ENCODE measurements at regions not wholly inside any gene's neighbourhood (a gene's known extent, or its start where the extent isn't known, plus 50 kb on each side); places are given as distances from the start of the nearest gene placed in this dataset.

- TF ChIP-seq RXRA (IDR thresholded peaks at IDR 0.05; ENCODE audit: borderline replicate concordance, low read depth) (no peak), FOXM1 (IDR thresholded peaks at IDR 0.05; ENCODE audit: low read depth) (no peak), USF2 (IDR thresholded peaks at IDR 0.05; ENCODE audit: borderline replicate concordance, low read depth, low read length) (no peak), REST (IDR thresholded peaks at IDR 0.05; ENCODE audit: low read depth, low read length) (no peak), EP300 (IDR thresholded peaks at IDR 0.05; ENCODE audit: borderline replicate concordance in 1 of 2, low read depth in 1 of 2, low read length in 1 of 2) (no peak), FOXJ3 (CRISPR knock-in tag; IDR thresholded peaks at IDR 0.05) (no peak), GABPA (IDR thresholded peaks at IDR 0.05; ENCODE audit: low read depth) (no peak), NRF1 (IDR thresholded peaks at IDR 0.05; ENCODE audit: low read depth, low read length) (no peak), CTCF (IDR thresholded peaks at IDR 0.05) (no peak), RAD21 (IDR thresholded peaks at IDR 0.05; ENCODE audit: low read length) (no peak), JUND (IDR thresholded peaks at IDR 0.05) (peak; percentile 63), IRF3 (IDR thresholded peaks at IDR 0.05; ENCODE audit: low read depth, low read length) (no peak), EZH2phosphoT487 (IDR thresholded peaks at IDR 0.05; ENCODE audit: borderline replicate concordance, low read depth) (no peak), TCF12 (IDR thresholded peaks at IDR 0.05) (0 out of 2 replicates have a peak, but pooled peaks have one; percentile 33), FOSL2 (IDR thresholded peaks at IDR 0.05; ENCODE audit: borderline replicate concordance, low read depth) (peak; percentile 84), GATA2 (CRISPR knock-in tag; IDR thresholded peaks at IDR 0.05) (no peak), NFIC (IDR thresholded peaks at IDR 0.05; ENCODE audit: borderline replicate concordance) (peak; percentile 42; the same call in 1 of the 2 replicates), SIN3A (IDR thresholded peaks at IDR 0.05; ENCODE audit: borderline replicate concordance, low read depth, low read length) (no peak)
- CTCF ChIA-PET = no interaction called here
- peak overlapping the region; percentile 77 for H2AFZ ChIP-seq (ENCODE audit: low read depth)
- peaks cover 29% of the 10 kb centered on the region for H3K79me2 ChIP-seq (ENCODE audit: insufficient read depth)
- no peaks in the 10 kb centered on the region for H3K9me2 ChIP-seq
- peak overlapping the region in 1 of 2 experiments; percentile 99; a peak in 2 of 4 replicates for H3K27ac ChIP-seq (ENCODE audit: low read depth in 2 of 2, low read length in 1 of 2)
- H3F3A ChIP-seq (replicated peaks; ENCODE audit: insufficient read depth) = peaks cover 35% of the 10 kb centered on the region
- POLR2A ChIA-PET = no interaction called here
- peak overlapping the region; percentile 94 for H3K9ac ChIP-seq
- H3K4me2 ChIP-seq = peak overlapping the region; percentile 77
- no peaks in the 10 kb centered on the region for H4K20me1 ChIP-seq (ENCODE audit: insufficient read depth)
- peaks cover 3 to 24% of the 10 kb centered on the region in 2 experiments for H3K4me1 ChIP-seq (ENCODE audit: control insufficient read depth in 1 of 2, insufficient read depth in 2 of 2, low read depth in 1 of 2, low read length in 1 of 2)
- H3K36me3 ChIP-seq (replicated peaks in 1 of 2; ENCODE audit: control insufficient read depth in 1 of 2, insufficient read depth in 2 of 2, low read length in 1 of 2) = no peaks in the 10 kb centered on the region
- no peaks in the 10 kb centered on the region for H3K27me3 ChIP-seq (ENCODE audit: insufficient read depth)
- 0 out of 2 replicates have a peak, but pooled peaks cover 10% of the 10 kb centered on the region for H3K9me3 ChIP-seq
- 48% methylated on average over 2 of the region's 2 CpGs for WGBS (ENCODE audit: low lambda C conversion rate)
- H3K4me3 ChIP-seq (ENCODE audit: low read depth in 2 of 2, low read length in 1 of 2) = no peak overlapping the region
- DNase-seq = no peak
Observed at GRCh38 chr4:14110407-14110806, 482.9 kb upstream of the BOD1L1 start.

Measured in SK-N-SH (cell line).